ENCODE measurements at regions not wholly inside any gene's neighbourhood (a gene's known extent, or its start where the extent isn't known, plus 50 kb on each side); places are given as distances from the start of the nearest gene placed in this dataset.

DNA sequence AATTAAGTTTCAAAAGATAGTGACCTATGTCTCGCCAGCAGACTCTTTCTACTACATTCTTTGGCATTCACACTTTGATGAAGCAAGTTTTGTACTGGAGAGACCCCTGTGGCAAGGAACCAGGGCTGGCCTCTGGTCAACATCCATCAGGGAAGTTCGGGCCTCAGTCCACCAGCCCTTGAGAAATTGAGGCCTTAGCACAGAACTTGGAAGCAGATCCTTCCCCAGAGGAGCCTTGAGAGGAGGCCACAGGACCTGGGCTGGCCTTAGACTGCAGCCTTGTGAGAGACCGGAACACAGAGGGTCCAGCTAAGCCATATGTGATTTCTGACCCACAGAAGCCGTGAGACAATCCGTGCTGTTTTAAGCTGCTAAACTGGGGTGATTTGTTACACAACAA is 317.9 kb downstream of the ZSWIM6 start:
- TF ChIP-seq, protein P1, sequence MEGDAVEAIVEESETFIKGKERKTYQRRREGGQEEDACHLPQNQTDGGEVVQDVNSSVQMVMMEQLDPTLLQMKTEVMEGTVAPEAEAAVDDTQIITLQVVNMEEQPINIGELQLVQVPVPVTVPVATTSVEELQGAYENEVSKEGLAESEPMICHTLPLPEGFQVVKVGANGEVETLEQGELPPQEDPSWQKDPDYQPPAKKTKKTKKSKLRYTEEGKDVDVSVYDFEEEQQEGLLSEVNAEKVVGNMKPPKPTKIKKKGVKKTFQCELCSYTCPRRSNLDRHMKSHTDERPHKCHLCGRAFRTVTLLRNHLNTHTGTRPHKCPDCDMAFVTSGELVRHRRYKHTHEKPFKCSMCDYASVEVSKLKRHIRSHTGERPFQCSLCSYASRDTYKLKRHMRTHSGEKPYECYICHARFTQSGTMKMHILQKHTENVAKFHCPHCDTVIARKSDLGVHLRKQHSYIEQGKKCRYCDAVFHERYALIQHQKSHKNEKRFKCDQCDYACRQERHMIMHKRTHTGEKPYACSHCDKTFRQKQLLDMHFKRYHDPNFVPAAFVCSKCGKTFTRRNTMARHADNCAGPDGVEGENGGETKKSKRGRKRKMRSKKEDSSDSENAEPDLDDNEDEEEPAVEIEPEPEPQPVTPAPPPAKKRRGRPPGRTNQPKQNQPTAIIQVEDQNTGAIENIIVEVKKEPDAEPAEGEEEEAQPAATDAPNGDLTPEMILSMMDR (IDR thresholded peaks at IDR 0.05; ENCODE audit: control extremely low read depth in 1 of 3, insufficient read depth in 1 of 3, low read depth in 1 of 3, low read length in 3 of 3): no peak
- TF ChIP-seq GABPA (IDR thresholded peaks at IDR 0.05; ENCODE audit: borderline replicate concordance, insufficient read depth, low read length) (no peak), TBP (IDR thresholded peaks at IDR 0.05; ENCODE audit: low read depth, low read length) (no peak), RBBP5 (IDR thresholded peaks at IDR 0.05; ENCODE audit: borderline replicate concordance, low read depth, low read length) (no peak), POLR2A (IDR thresholded peaks at IDR 0.05; ENCODE audit: control extremely low read depth in 1 of 2, low read depth in 2 of 2, low read length in 2 of 2) (no peak), YY1 (IDR thresholded peaks at IDR 0.05; ENCODE audit: low read depth, low read length) (no peak), TEAD4 (IDR thresholded peaks at IDR 0.05; ENCODE audit: low read depth, low read length) (no peak), ZNF274 (IDR thresholded peaks at IDR 0.05; ENCODE audit: borderline replicate concordance, extremely low read depth, low read length) (no peak), RAD21 (IDR thresholded peaks at IDR 0.05 in 1 of 2, conservative IDR thresholded peaks at IDR 0.05 in 1 of 2; ENCODE audit: low read depth in 2 of 2, low read length in 2 of 2) (no peak), POLR2AphosphoS5 (IDR thresholded peaks at IDR 0.05; ENCODE audit: low read depth, low read length) (no peak)
- TF ChIP-seq, protein P2, sequence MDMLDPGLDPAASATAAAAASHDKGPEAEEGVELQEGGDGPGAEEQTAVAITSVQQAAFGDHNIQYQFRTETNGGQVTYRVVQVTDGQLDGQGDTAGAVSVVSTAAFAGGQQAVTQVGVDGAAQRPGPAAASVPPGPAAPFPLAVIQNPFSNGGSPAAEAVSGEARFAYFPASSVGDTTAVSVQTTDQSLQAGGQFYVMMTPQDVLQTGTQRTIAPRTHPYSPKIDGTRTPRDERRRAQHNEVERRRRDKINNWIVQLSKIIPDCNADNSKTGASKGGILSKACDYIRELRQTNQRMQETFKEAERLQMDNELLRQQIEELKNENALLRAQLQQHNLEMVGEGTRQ (IDR thresholded peaks at IDR 0.05; ENCODE audit: low read length): no peak
